A673 (cell line): ENCODE measurements at regions not wholly inside any gene's neighbourhood (a gene's known extent, or its start where the extent isn't known, plus 50 kb on each side); places are given as distances from the start of the nearest gene placed in this dataset.

Experiments
- BruUV-seq: library from RNA; stranded (reverse); fragments of 400-500 nt; replicated peaks from 2 replicates; lab custom pipeline; 2021; lab: Mats Ljungman, UMichigan
- CTCF ChIA-PET: fragments of 300-600 bp; sonication (Branson Sonifier 250); formaldehyde crosslinking; loops from one replicate; lab custom pipeline; 2022; ENCODE audit warnings: antibody characterized with exemption; lab: Charles Lee
- POLR2A ChIA-PET: fragments of 300-600 bp; sonication (Branson Sonifier 250); formaldehyde crosslinking; loops from one replicate; lab custom pipeline; 2022; ENCODE audit warnings: antibody characterized with exemption; ENCODE audit not compliant: low non-redundant PET; lab: Charles Lee
- DNase-seq: peaks from one replicate; pipeline ENCODE4 v3.0.0-alpha.2; 2015; ENCODE audit warnings: low spot score
- H3K27ac ChIP-seq: fragments of 200-600 bp; sonication (generic); 2 replicates; pipeline ENCODE4 v1.5.1; 2016; ENCODE audit warnings: mixed run types, low read depth, mild to moderate bottlenecking, mixed read lengths, antibody characterized with exemption, low read length; ENCODE audit not compliant: poor library complexity, severe bottlenecking
- H3K27me3 ChIP-seq: fragments of 200-600 bp; sonication (generic); replicated peaks from 2 replicates; pipeline ENCODE4 v1.6.1; 2017; ENCODE audit warnings: mixed run types, low read depth, mild to moderate bottlenecking, mixed read lengths, antibody characterized with exemption, low read length; ENCODE audit not compliant: insufficient read depth, poor library complexity
- H3K36me3 ChIP-seq: fragments of 200-600 bp; sonication (generic); 2 replicates; pipeline ENCODE4 v1.6.1; 2016; ENCODE audit warnings: mixed run types, mild to moderate bottlenecking, mixed read lengths, antibody characterized with exemption, low read length; ENCODE audit not compliant: insufficient read depth, poor library complexity, severe bottlenecking
- H3K4me1 ChIP-seq: fragments of 200-600 bp; sonication (generic); 2 replicates; pipeline ENCODE4 v1.6.1; 2017; ENCODE audit warnings: mixed run types, mild to moderate bottlenecking, mixed read lengths, antibody characterized with exemption, low read length; ENCODE audit not compliant: insufficient read depth, poor library complexity, severe bottlenecking
- H3K4me3 ChIP-seq: fragments of 200-600 bp; sonication (generic); 2 replicates; pipeline ENCODE4 v1.5.1; 2016; ENCODE audit warnings: low read depth, mixed run types, mild to moderate bottlenecking, mixed read lengths, low read length; ENCODE audit not compliant: poor library complexity, severe bottlenecking
- H3K9me3 ChIP-seq: fragments of 200-600 bp; sonication (generic); 2 replicates; pipeline ENCODE4 v1.6.1; 2016; ENCODE audit warnings: mixed run types, low read depth, mild to moderate bottlenecking, mixed read lengths, antibody characterized with exemption, low read length; ENCODE audit not compliant: poor library complexity, severe bottlenecking
- EZH2 ChIP-seq: fragments of 200-600 bp; sonication (generic); IDR thresholded peaks from 2 replicates; pipeline ENCODE4 v1.6.1; 2017; ENCODE audit warnings: borderline replicate concordance, low read depth, mild to moderate bottlenecking, mixed read lengths, antibody characterized with exemption, low read length; ENCODE audit not compliant: poor library complexity, severe bottlenecking
- intact Hi-C: fragments of 100-400 bp; cut with micrococcal nuclease; formaldehyde crosslinking; loops from one replicate; pipeline ENCODE4 v1.10.0; 2022; ENCODE audit not compliant: unreplicated experiment
- TF ChIP-seq, protein P1 (sequence below): fragments of 300-800, 200-600 bp; sonication (generic); conservative IDR thresholded peaks from 2 replicates; pipeline ENCODE4 v1.5.1; 2017; ENCODE audit warnings: low read depth, mild to moderate bottlenecking, antibody characterized with exemption, low read length, moderate library complexity, mixed read lengths

DNA sequence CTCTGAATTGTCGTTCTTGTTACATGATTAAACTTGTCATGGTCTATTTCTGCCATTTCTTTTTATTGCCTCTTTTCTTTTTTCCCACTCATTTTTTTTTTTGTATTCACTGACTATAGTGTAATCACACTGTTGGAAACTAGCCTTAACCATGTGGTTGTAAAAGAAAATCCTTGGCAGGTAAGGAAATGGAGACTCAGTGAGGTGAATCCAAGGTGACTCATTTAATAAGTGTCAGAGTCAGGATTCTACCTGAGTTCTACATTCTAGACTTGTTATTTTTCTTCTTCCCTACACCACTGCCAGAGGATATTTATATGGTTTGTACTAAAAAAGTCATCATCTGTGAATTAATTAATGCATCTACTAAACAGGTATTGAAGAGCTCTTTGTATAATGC lies 152.2 kb downstream of the CBLL2 start:
- TF ChIP-seq, protein P1, sequence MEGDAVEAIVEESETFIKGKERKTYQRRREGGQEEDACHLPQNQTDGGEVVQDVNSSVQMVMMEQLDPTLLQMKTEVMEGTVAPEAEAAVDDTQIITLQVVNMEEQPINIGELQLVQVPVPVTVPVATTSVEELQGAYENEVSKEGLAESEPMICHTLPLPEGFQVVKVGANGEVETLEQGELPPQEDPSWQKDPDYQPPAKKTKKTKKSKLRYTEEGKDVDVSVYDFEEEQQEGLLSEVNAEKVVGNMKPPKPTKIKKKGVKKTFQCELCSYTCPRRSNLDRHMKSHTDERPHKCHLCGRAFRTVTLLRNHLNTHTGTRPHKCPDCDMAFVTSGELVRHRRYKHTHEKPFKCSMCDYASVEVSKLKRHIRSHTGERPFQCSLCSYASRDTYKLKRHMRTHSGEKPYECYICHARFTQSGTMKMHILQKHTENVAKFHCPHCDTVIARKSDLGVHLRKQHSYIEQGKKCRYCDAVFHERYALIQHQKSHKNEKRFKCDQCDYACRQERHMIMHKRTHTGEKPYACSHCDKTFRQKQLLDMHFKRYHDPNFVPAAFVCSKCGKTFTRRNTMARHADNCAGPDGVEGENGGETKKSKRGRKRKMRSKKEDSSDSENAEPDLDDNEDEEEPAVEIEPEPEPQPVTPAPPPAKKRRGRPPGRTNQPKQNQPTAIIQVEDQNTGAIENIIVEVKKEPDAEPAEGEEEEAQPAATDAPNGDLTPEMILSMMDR = no peak
- TF ChIP-seq EZH2 = no peak
- intact Hi-C loops = no loop called here
- no peaks in the 10 kb centered on the region for H3K9me3 ChIP-seq
- no TSS peak for BruUV-seq
- ChIA-PET POLR2A (no interaction called here), CTCF (no interaction called here)
- no peak overlapping the region for H3K4me3 ChIP-seq
- H3K27ac ChIP-seq = no peak overlapping the region
- no peaks in the 10 kb centered on the region for H3K4me1 ChIP-seq
- no peaks in the 10 kb centered on the region for H3K27me3 ChIP-seq
- no peaks in the 10 kb centered on the region for H3K36me3 ChIP-seq
- DNase-seq = no peak

DNA sequence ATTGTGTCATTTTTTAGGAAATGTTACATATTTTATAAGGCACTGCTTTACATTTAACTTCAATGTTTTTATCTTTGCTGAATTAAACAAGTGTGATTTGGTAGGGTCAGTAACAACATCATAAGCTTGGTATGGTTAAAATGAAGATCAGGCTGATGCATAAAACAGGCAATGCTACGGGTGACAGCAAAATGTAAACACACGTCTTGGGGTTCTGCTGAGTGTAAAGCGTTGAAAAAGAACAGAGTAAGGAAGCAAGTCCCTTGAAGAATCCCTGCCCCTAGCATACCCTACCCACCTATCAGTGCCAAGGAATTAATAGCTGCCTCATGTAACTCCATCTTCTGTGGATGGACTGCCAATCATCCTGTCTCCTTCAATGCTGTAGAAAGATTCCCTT lies 157.0 kb downstream of the CBLL2 start:
- ChIA-PET CTCF (no interaction called here), POLR2A (no interaction called here)
- TF ChIP-seq, protein P1 = no peak
- TF ChIP-seq EZH2 = no peak
- intact Hi-C loops = no loop called here
- Histone ChIP-seq H3K27ac (no peak overlapping the region), H3K4me1 (no peaks in the 10 kb centered on the region), H3K36me3 (no peaks in the 10 kb centered on the region), H3K27me3 (no peaks in the 10 kb centered on the region), H3K9me3 (no peaks in the 10 kb centered on the region), H3K4me3 (no peak overlapping the region)
- no peak for DNase-seq
- BruUV-seq = no TSS peak

DNA sequence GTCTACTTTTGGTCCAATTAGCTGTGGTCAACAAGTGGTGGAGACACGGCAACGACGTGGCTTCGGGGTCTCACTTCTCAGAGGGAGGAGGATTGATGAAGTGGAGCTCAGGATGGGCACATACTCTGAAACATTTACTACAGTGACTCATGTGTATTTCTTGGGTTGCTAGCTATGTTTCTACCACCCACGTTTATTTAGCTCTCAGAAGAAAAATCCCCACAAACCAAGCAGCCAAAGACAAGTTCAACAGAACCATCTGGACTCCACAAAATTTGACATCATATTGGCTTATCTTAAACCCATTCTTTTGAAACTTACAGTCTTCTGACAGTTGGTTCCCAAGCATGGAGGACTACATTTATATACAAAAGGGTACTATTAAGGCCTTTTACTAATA lies 158.0 kb downstream of the CBLL2 start:
- no peak overlapping the region for H3K27ac ChIP-seq
- BruUV-seq = no TSS peak
- no peaks in the 10 kb centered on the region for H3K36me3 ChIP-seq
- ChIA-PET CTCF (no interaction called here), POLR2A (no interaction called here)
- intact Hi-C loops = no loop called here
- H3K27me3 ChIP-seq = no peaks in the 10 kb centered on the region
- H3K9me3 ChIP-seq = no peaks in the 10 kb centered on the region
- TF ChIP-seq EZH2 = no peak
- TF ChIP-seq, protein P1 = no peak
- no peaks in the 10 kb centered on the region for H3K4me1 ChIP-seq
- no peak for DNase-seq
- no peak overlapping the region for H3K4me3 ChIP-seq
